ENCODE measurements at regions not wholly inside any gene's neighbourhood (a gene's known extent, or its start where the extent isn't known, plus 50 kb on each side); places are given as distances from the start of the nearest gene placed in this dataset.

GRCh38 chr19:56942756-56943155 lies 102.2 kb upstream of the PEG3 start:
- no TSS peak for BruUV-seq (replicated peaks)
- Histone ChIP-seq H3K4me1 (replicated peaks in 1 of 2; ENCODE audit: control insufficient read depth in 2 of 2, insufficient read depth in 2 of 2, low read length in 2 of 2) (no peaks in the 10 kb centered on the region), H3K36me3 (ENCODE audit: control insufficient read depth, insufficient read depth, low read length) (no peaks in the 10 kb centered on the region), H4K20me1 (replicated peaks; ENCODE audit: control insufficient read depth, insufficient read depth, low read length) (no peaks in the 10 kb centered on the region), H3K9ac (ENCODE audit: insufficient read depth in 1 of 2, low read depth in 2 of 2, low read length in 2 of 2) (no peak overlapping the region), H3K79me2 (ENCODE audit: control insufficient read depth, insufficient read depth, low read length) (no peaks in the 10 kb centered on the region), H3K4me2 (ENCODE audit: insufficient read depth, low read length) (no peak overlapping the region), H3K9me1 (ENCODE audit: control insufficient read depth, insufficient read depth, low read length) (no peaks in the 10 kb centered on the region), H3K27me3 (ENCODE audit: control insufficient read depth in 2 of 2, insufficient read depth in 2 of 2, low read length in 2 of 2) (no peaks in the 10 kb centered on the region), H2AFZ (ENCODE audit: low read depth, low read length) (no peak overlapping the region), H3K9me3 (replicated peaks; ENCODE audit: control insufficient read depth, insufficient read depth, low read depth, low read length) (no peaks in the 10 kb centered on the region; the same call in 1 of the 2 replicates), H3K27ac (ENCODE audit: extremely low read depth, low read depth, low read length) (no peak overlapping the region), H3K4me3 (no peak overlapping the region)
- ATAC-seq, result no peak
- intact Hi-C loops (cut with micrococcal nuclease) (no loop called here), in situ Hi-C loops (cut with MboI) (no loop called here)
- no peak for FAIRE-seq
- 60% methylated on average over 17 of the region's 17 CpGs for WGBS (ENCODE audit: insufficient coverage, low coverage, missing lambda C conversion rate)
- ChIA-PET CTCF (ENCODE audit: low intra/inter-chr PET ratio) (no interaction called here), POLR2A (no interaction called here)
- TF ChIP-seq TRIM28 (IDR thresholded peaks at IDR 0.05), result no peak
- no peak for TF ChIP-seq ZNF318 (IDR thresholded peaks at IDR 0.05; ENCODE audit: borderline replicate concordance in 1 of 2, low read depth in 1 of 2)
- DNase-seq (ENCODE audit: extremely low read depth in 1 of 4, low spot score in 3 of 4), result peak; percentile 2 to 15 (median 12)

Measured in K562 (cell line).